H1 (cell line): ENCODE measurements at regions not wholly inside any gene's neighbourhood (a gene's known extent, or its start where the extent isn't known, plus 50 kb on each side); places are given as distances from the start of the nearest gene placed in this dataset.

Experiments used
- CHD2 ChIP-seq: IDR thresholded peaks from 2 replicates; pipeline ENCODE4 v1.6.1; 2012; ENCODE audit warnings: low read length, improper control_type of control experiment
- EP300 ChIP-seq, 2 experiments: IDR thresholded peaks; 1 replicate in 1 of 2; 2 replicates in 1 of 2; pipeline ENCODE4 v1.6.1; 2011 to 2012; ENCODE audit warnings: low read depth in 2 of 2, low read length in 2 of 2, mild to moderate bottlenecking in 2 of 2, borderline replicate concordance in 1 of 2, inconsistent platforms in 1 of 2, moderate library complexity in 1 of 2
- TAF7 ChIP-seq: optimal IDR thresholded peaks from 2 replicates; pipeline ENCODE3; 2011; ENCODE audit warnings: low read depth, mild to moderate bottlenecking, inconsistent platforms, low read length, moderate library complexity, borderline replicate concordance

GRCh38 chr13:50668691-50669271, 174.7 kb downstream of the DLEU7 start (continued):
- TF ChIP-seq CHD2: no peak
- TF ChIP-seq EP300 (IDR thresholded peaks at IDR 0.05; ENCODE audit: borderline replicate concordance in 1 of 2, low read depth in 2 of 2, low read length in 2 of 2): no peak
- TF ChIP-seq TAF7: no peak
